Aorta (tissue), 5 donors: ENCODE measurements at regions not wholly inside any gene's neighbourhood (a gene's known extent, or its start where the extent isn't known, plus 50 kb on each side); places are given as distances from the start of the nearest gene placed in this dataset.

Experiments
- ATAC-seq: fragments of 200-7000 bp; cut with Tn5 transposase; one replicate; pipeline ENCODE4 v1.9.1; 2022; ENCODE audit warnings: moderate library complexity; ENCODE audit not compliant: low FRiP score
- DNase-seq, 2 donors: peaks; one replicate each; pipeline ENCODE4 v3.0.0-alpha.2; 2020
- H3K27ac ChIP-seq, 2 donors: one replicate each; pipeline ENCODE4 v1.5.1; 2013; ENCODE audit warnings: low read length in 2 of 2, mild to moderate bottlenecking in 2 of 2, moderate library complexity in 2 of 2, control low read depth in 1 of 2, inconsistent platforms in 1 of 2, low read depth in 1 of 2
- H3K27me3 ChIP-seq, 2 donors: one replicate each; pipeline ENCODE4 v1.6.1; 2013; ENCODE audit warnings: control low read depth in 1 of 2, low read length in 1 of 2, mild to moderate bottlenecking in 1 of 2, moderate library complexity in 1 of 2; ENCODE audit not compliant: insufficient read depth in 2 of 2, control insufficient read depth in 1 of 2
- H3K36me3 ChIP-seq, 2 donors: one replicate each; pipeline ENCODE4 v1.6.1; 2013; ENCODE audit warnings: control low read depth in 1 of 2, low read length in 1 of 2, mild to moderate bottlenecking in 1 of 2; ENCODE audit not compliant: insufficient read depth in 2 of 2, control insufficient read depth in 1 of 2
- H3K4me1 ChIP-seq, 2 donors: one replicate each; pipeline ENCODE4 v1.6.1; 2013; ENCODE audit warnings: low read length in 2 of 2, control low read depth in 1 of 2, mild to moderate bottlenecking in 1 of 2, moderate library complexity in 1 of 2; ENCODE audit not compliant: insufficient read depth in 2 of 2, control insufficient read depth in 1 of 2
- H3K4me3 ChIP-seq, 2 donors: one replicate each; pipeline ENCODE4 v1.5.1; 2013; ENCODE audit warnings: low read length in 2 of 2, control low read depth in 1 of 2, mild to moderate bottlenecking in 1 of 2
- H3K9me3 ChIP-seq: one replicate; pipeline ENCODE4 v1.6.1; 2013; ENCODE audit warnings: mild to moderate bottlenecking, low read length; ENCODE audit not compliant: control insufficient read depth
- WGBS, 2 donors: extraction: QIAGEN DNeasy Blood & Tissue Kit; methylation state at CpG; one replicate each; pipeline ENCODE4 v1.1.7; 2013; 5-methylcytosine and 5-hydroxymethylcytosine counted together
- intact Hi-C, 2 donors: fragments of 100-400 bp; cut with DNase I; formaldehyde crosslinking; loops; one replicate each; pipeline versions ENCODE4 v1.14.2 to v1.15.0; 2022
- donor health status: healthy with polysubstance abuse.
- donor health status: Bipolar disorder and iron deficiency.
- donor health status: DM: no; HTN: no; CAD: no.
- donor health status: DM: no; HTN: no; CAD: no.
- donor health status: DM: yes; HTN: yes; CAD: no.

- 71 to 77% methylated on average over 4 of the region's 4 CpGs for WGBS, 2 donors
- ATAC-seq (no peak), DNase-seq (no peak)
- intact Hi-C loops = no loop called here
- Histone ChIP-seq H3K4me1 (no peaks in the 10 kb centered on the region), H3K27ac (no peak overlapping the region), H3K4me3 (no peak overlapping the region), H3K27me3 (no peaks in the 10 kb centered on the region), H3K36me3 (no peaks in the 10 kb centered on the region), H3K9me3 (no peaks in the 10 kb centered on the region)
These were observed 53.2 kb upstream of the GPR45 start for GRCh38 chr2:105188343-105188742.
